GM21381 (cell line): ENCODE measurements at regions not wholly inside any gene's neighbourhood (a gene's known extent, or its start where the extent isn't known, plus 50 kb on each side); places are given as distances from the start of the nearest gene placed in this dataset.

Experiments used
- ATAC-seq: cut with Tn5 transposase; IDR thresholded peaks from one replicate; pipeline ENCODE4 v1.9.1; 2021; ENCODE audit warnings: mild to moderate bottlenecking, moderate library complexity; ENCODE audit not compliant: unreplicated experiment

DNA sequence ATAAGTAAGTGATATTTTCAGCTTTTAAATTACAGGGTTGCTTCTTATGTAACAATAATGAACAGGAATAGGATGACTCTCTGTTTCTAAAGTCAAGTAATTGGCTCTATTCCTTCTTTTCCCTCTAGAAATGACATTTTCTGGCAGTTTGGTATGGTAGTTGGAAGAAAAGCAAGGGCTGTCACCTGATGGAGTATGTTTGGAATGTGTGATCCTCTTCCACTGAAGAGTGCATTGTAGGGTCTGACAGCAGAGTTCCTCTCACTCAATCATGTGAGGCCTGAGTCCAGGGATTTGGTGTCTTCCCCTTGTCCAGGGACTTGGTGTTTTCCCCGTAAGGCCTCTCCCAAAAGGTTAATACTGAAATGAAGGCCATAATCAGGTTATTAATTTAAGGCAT, 233.8 kb upstream of the FBXL7 start:
- no peak for ATAC-seq

DNA sequence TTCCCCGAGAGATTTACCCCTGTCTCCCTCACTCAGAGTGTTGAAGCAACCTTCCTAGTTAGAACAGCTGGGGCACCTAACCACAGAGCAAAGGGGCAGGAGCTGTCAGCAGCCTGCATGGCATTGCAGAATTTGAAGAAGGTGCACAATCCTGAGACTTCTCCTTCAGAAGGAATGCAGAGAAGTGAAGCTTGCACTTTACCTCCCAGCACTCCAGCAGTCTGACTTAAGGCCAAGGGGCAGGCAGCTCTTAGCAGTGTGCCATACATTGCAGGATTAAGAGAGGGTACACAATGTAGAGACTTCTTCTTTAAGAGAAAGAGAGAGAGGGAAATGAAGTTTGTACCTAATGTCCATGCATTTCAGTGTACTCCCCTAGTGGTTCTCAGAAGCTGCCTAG, 236.0 kb upstream of the FBXL7 start:
- no peak for ATAC-seq

DNA sequence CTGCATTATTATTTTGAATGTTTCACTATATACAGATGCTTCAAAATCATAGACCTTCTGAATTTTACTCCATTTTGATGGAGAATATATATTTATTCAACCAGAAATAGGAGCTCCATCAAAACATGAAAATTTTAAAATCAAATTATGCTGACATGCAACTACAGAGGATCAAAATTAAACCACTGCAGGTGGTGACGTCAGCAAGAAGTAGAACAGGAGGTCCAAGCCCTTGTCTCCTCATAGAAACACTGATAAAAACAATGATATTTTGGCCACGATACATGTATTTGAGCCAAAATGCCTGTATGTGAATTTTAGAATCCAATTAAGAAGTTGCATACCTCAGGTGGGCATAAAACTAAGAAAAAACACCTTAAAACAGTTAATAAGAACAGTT, 236.6 kb upstream of the FBXL7 start:
- no peak for ATAC-seq

DNA sequence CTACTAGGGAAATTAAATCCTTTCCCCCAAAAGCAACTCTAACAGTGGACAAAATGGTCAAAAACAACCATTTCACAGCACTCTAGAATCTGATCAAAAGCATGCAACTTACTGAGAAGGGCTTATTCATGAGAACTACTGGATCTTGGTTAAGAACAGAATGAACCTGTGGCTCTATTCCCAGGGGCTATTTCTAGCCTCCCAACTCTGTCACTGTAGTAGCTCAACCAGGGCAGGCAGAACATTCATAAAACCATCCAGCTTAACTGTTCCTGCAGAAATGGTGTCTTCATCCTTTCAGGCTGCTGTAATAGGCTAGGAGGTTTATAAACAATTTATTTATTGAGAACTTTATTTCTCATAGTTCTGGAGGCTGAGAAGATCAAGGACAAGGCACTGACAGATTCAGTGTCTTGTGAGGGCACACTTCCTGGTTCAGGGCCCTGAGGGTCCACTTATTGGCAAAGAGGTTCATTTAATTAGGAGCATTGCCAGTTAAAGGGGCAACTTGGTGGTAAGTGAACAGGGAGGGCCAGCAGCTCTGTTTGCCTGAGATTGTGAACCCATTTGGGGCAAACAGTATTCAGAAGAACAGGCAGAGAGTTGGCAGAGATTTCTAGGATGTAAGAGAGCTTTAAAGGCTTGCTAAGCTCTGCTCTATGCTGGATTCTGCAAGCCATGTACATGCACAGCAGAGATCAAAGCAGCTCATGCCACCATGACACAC, 238.5 kb upstream of the FBXL7 start:
- no peak for ATAC-seq

DNA sequence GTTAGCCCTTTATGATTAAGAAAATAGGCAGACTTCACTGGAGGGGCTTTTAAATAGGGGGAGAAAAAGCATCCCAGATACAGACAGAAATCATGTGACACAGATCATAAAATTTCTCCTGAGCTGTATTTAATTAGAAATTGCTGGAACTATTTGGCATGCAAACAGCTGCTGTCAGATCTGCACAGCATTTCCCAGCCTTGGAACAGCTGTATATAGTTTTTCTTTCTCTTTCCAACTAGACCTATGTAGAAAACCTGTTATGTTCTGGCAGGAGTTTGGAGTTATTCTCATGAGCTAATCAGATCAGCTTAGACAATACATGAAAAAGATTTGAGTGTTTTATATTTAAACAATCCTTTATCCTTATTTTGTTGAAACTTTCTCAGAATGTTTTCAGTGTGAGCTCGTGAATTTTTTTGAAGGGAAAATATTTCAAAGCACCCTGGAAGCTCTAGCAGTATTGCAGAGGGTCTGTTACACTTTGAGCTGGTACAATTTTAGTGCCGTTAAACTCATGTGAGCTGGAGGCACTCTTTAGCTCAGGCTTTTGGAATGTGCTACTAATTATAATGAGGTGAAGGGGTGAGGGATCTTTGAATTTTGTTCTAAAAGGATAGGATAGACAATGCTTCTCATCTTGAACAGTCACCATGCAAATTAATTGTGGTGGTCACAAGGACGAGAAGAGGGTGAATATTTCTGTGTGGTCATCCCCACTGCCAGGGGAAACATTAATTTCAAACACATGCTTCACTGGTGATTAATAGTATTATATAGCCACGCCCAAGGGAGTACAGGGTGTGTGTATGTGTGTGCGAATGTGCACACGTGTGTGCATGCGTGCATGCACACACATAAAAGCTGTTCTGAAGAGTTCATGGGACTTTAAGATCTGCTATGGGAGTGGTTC, 239.4 kb upstream of the FBXL7 start:
- ATAC-seq = no peak

DNA sequence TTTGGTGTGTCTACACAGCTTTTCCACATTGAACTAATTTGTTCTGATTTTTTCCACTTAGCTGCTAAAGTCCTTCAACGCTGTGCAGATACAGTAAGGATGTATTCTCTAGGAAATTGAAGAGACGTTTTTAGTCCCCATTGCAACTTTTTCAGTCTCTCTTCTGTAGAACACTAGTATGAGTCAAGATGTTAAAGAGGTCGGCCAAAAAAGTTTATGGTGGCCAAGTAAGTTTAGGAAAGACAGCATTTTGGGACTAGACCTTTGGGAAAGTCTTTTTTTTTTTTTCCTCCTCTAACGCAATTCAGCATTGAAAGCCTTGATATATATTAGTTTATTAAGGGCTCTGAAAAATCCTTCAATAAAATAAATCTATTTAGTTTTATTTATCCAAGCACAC, 243.5 kb upstream of the FBXL7 start:
- ATAC-seq = no peak

DNA sequence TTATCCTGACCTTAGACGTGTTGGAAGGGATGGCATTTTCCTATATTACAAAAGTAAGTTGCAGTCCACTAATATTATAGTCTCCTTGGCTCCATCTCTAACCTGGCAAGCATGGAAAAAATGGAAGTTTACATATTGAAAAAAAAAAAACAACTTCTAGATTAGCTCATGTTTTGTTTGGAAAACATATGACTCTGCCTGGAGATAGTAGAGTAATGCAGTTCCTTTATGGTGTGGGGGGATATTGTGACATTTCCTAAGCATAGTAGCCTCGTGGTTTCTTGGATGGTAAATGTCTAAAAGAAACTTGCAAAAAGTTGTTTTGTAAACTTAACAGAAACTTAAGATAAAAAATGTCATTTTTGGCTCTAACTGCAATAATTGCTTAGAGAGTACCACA, 244.4 kb upstream of the FBXL7 start:
- no peak for ATAC-seq

DNA sequence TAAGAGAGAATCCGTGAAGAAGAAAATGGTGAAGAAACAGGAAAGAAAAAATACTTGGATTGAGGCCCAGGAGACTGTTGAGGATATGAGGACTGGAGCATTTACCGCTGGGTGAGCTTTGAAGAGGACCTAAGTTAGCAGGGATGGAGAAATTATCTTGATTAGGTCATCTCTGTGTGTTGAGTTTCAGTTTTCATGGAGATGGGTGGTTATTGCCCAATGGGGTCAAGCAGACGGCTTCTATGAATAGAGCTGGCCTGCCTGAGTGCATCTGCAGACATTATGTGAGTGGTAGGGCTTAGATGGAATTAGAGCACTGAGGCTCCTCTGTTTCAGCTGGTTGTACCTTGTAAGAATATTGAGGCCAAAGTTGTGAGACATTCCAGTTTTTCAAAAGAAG, 245.4 kb upstream of the FBXL7 start:
- ATAC-seq = no peak

DNA sequence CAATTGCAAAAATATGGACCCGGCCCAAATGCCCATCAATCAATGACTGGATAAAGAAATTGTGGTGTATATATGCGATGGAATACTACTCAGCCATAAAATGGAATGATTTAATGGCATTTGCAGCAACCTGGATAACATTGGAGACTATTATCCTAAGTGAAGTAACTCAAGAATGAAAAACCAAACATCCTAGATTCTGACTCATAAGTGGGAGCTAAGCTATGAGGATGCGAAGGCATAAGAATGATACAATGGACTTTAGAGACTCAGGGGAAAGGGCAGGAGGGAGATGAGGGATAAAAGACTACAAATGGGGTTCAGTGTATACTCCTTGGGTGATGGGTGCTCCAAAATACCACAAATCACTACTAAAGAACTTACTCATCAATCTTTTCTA, 247.6 kb upstream of the FBXL7 start:
- ATAC-seq = no peak

DNA sequence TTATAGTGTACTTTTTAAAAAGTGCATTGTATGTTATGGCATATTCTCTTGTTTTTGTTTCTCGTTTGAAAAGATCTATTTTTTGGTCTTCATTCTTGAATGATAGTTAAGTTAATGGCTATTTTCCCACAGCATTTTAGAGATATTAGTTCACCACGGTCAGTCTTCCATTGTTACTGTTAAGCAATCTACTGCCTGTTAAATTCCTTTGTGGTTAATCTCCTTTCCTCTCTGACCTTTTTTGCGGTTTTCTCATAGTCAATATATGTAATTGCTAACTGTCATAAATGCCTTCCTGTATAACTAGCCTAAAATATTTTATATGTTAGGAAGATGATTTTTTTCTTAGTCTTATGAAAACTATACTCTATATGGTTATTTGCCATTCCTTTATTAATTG, 250.8 kb upstream of the FBXL7 start:
- no peak for ATAC-seq

DNA sequence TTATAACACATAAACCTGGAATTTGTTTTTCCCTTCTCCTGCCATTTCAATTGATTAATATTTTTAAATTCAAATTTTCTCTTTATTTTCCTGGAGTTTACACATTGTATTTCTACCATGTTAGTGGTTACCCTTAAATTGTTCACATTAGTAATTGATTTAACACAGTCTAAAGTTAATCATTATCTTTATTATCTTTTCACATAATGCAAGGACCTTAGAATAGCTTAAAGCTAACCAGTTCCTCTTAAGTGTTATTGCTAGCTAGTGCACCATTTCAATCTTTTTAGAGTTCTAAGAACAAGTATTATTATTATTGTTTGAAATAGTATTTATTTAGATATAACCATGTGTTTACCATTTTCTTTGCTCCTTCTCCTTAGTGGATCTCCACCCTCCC, 251.2 kb upstream of the FBXL7 start:
- no peak for ATAC-seq

DNA sequence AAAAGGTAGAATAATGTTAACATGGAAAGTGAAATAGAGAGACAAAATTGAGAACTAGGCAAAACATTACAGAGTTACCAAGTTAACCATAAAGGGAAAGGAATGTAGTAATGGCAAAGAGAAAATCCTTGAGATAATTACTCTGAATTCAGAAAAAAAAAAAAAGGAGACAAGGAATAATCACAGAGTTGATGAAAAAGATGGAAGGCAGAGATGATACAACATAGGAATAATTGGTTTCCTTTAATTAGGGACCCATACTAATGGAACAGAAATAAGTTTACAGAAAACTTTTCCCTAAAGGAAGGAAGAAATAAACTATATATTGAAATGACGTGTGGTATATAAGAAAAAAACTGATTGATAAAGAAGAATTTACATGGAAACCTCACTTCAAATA, 254.1 kb upstream of the FBXL7 start:
- ATAC-seq = no peak

DNA sequence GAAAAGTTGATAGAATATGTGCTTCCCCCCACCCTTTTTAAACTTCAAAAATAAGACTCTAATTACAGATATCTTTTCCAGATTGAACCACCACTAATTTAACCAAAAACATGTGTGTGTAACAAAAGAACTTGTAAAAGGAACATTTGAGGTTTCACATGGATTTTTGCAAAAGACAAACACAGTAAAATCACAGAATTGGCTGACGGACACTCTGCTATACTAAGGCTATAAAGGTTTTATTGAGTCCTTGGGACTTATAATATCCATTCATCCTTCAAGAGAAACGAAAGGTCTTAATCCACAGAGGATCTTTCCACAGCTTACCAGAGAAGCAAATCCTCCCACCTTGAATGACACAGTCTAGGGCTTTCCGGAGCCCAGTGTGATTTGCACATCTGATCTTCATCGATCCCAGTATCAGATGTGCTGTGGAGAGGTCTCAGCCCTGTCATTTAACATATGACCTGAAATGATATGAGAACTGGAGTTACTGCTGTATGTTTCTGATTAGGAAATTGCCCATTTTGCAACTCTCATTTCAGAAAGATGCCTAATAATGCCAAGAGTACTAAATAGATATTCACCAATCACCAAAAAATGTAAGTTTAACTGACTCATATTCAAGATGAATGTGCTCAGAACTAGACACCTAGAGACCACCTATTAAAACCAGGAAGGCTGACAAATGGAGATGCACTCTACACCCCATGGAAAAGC, 256.5 kb upstream of the FBXL7 start:
- no peak for ATAC-seq

DNA sequence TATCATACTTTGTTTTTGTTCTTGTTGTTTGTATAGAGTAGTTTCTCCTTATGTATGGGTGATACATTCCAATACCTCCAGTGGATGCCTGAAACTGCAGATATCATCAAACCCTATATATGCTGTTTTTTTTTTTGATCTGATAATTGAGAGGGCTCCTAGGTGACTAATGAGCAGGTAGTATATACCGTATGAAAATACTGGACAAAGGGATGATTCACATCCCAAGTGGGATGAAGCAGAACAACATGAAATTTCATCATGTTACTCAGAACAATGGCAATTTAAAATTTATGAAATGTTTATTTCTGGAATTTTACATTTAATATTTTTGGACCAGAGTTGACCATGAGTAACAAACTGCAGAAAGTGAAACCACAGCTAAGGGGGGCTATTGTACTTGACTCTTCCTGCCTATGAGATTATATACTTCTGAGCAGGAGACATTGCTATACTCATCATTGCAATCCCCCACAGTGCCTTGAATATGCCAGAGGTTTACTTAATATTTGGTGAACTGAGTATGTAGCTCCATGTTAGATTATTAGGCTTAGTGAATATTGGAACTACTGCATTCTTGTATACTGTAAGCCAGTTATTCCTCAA, 258.7 kb upstream of the FBXL7 start:
- ATAC-seq = no peak

DNA sequence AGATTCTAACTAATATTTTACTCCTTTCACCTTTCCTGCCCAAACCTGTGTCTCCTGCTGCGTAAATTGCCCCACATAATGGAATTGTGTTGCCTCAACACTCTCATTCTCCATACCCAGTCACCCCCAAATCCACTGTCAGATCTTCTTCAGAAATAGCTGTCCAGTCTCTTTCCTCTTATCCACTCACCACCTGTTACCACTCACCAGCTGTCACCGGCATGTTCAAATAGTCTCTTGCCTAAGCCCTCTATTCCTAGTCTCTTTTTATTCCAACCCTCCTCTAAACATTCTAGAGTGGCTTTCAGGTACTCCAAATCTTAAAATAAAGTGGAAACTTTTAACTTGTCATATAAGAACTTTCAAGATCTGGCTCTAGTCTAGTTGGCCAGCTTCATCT, 262.0 kb upstream of the FBXL7 start:
- ATAC-seq = no peak

DNA sequence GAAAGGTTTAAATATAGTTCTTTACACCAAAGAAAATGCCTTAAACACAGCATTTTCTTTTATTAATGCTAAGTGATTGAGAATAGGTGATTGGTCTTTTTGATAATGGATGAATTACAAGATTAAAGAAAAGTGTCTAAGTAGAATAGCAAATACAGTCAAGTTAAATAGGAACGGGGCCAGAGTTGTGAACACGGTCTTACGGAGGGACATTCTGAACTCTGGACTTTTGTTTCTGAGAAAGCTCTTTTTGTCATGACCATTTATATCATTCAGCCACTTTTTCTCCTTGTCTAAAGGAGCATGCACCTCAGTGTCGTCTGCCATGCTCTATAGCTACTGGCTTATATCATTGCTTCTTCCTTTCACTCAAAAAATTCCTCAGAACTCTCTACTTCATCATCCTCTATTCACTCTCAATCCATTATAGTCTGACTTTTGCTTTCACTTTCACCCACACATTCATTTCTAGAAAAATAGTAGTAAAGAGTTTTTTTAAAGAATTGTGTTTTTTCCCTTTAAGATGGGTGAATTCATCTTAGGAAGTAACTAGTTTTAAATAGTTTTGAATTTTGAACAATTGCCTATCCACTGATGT, 263.0 kb upstream of the FBXL7 start:
- ATAC-seq = no peak

DNA sequence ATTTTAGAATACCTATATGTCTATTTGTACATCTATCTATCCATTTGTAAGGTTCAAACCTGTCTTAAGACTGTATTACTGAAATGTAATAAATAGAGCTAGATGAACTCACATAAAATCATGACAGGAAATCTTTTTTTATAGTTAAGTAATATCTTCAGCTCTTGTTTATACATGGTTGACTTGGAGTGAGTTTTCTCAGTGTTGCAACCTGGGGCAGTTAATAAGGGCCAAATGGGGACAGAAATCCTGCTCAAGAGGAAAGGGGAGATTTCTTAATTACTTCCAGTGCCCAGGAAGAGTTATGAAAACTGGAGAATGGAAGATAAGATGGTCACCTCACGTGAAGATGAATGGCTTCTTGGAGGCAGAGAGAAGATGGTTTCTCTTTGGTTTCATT, 265.1 kb upstream of the FBXL7 start:
- ATAC-seq = no peak

DNA sequence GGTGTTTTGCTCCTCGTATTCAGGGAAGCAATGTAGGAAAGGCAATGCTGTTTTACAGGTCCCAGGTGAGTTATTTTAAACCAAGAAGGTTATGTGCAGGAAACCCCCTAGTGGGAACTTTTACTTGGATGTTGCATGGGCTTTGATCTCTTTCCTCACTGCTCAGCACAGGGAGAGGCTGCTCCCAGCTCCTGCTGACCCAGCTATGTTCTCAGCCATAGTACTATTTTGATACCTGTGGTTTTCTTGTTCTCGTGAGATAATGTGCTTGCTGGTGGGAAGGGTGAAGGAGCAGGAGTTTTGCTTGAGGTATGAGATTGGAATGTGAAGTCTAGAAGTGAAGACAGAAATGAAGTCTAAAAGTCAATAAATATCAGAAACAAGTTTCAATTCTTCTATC, 265.6 kb upstream of the FBXL7 start:
- ATAC-seq = no peak

DNA sequence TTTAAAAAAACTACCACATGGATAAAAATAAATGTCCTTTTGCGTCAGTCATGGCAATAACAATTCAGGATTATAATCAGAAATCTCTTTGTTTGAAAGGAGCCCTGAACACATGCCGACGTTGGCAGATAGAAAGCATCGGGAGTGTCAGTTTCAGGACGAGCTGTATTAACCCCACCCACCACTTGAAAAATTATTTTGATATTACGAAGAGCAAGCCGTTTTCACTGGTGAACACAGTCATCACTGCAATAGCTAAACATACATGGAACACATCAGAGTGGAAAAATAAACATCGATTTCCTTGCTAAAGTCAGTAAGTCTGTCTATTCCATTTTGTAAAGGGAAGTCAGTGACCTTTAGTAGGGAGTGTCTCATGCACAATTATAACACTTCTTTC, 266.4 kb upstream of the FBXL7 start:
- no peak for ATAC-seq

DNA sequence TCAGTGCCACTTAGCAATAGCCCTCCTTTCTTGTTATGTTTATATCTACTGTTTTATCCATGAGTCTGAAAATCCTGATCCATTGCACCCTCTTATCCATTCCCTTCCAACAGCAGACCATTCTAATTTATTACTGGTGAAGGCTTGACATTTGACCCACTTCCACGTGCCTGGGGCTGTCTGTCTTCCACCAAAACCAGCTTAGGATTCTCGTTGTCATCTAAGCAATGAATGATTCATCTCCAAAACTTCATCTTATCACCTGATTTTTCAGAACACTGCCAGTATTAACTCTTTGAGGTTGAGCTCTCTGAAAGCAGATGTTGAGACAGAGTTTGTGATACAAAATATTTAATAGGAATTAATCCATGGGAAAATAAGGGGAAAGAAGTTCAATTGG, 277.8 kb upstream of the FBXL7 start:
- no peak for ATAC-seq

DNA sequence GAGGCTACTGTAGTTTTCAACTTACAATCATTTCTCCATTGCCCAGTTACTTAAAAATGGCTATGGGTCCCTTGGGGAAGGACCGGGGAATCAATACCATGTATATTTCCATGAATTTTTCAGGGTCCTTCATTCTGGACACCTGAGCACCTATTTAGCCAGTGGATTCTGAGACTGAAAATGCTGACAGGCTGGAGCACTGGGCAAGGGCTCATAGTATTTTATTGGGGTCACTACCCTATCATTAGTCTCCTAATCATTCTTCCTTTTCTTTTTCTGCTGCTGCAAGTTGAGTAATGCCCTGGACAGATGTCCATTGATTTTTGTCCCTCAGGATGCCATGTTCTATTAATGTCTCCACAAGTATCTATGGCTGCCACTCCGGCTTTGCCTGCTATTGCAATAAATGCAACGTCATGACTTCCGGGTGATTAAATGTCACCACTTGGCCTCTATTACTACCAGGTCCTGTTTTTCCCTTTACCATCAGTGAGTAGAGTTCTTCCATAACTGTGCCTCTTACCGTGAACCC, 279.3 kb upstream of the FBXL7 start:
- ATAC-seq = no peak
